Lower leg skin (tissue), 4 donors: ENCODE measurements at regions not wholly inside any gene's neighbourhood (a gene's known extent, or its start where the extent isn't known, plus 50 kb on each side); places are given as distances from the start of the nearest gene placed in this dataset.

ENCODE experiments used
- DNase-seq, 2 donors: peaks; one replicate each; pipeline ENCODE4 v3.0.0-alpha.2; 2019; ENCODE audit warnings: low spot score in 2 of 2
- H3K4me3 ChIP-seq: fragments of 200-600 bp; sonication (generic); 2 replicates; pipeline ENCODE4 v1.5.1; 2017; ENCODE audit warnings: mild to moderate bottlenecking, low read depth; ENCODE audit not compliant: poor library complexity, severe bottlenecking
- CTCF ChIP-seq, 3 donors: fragments of 450-650 bp; IDR thresholded peaks; one replicate each; pipeline ENCODE4 v1.5.1; 2016; ENCODE audit warnings: antibody characterized with exemption in 3 of 3, mild to moderate bottlenecking in 3 of 3, moderate library complexity in 2 of 3
- POLR2A ChIP-seq, 2 donors: fragments of 450-650 bp; IDR thresholded peaks; one replicate each; pipeline ENCODE4 v1.6.1; 2016 to 2017; ENCODE audit warnings: antibody characterized with exemption in 2 of 2, mild to moderate bottlenecking in 1 of 2, moderate library complexity in 1 of 2
- WGBS, 2 donors: methylation state at CpG; one replicate each; pipeline ENCODE4 v1.1.5; 2018; 5-methylcytosine and 5-hydroxymethylcytosine counted together
- intact Hi-C: fragments of 100-400 bp; cut with DNase I; formaldehyde crosslinking; loops from one replicate; pipeline ENCODE4 v1.15.0; 2023; ENCODE audit warnings: low total_unique reads

- intact Hi-C loops = loop anchor here (5.0 kb wide), 1 partner anchor 824 kb away; no protein-coding TSS in a partner anchor
- no peak for DNase-seq
- TF ChIP-seq CTCF (IDR thresholded peaks at IDR 0.05) (no peak), POLR2A (IDR thresholded peaks at IDR 0.05) (no peak)
- H3K4me3 ChIP-seq = no peak overlapping the region
- WGBS, 2 donors = 54 to 64% methylated on average over 4 of the region's 4 CpGs
Measured at GRCh38 chr2:145760781-145761649, 1241.1 kb upstream of the ZEB2 start.

GRCh38 chr2:145759228-145759915 is 1239.5 kb upstream of the ZEB2 start:
- no peak for TF ChIP-seq POLR2A (IDR thresholded peaks at IDR 0.05)
- no peak for TF ChIP-seq CTCF (IDR thresholded peaks at IDR 0.05)
- intact Hi-C loops = no loop called here
- DNase-seq = no peak
- 52 to 83% methylated on average over 3 of the region's 3 CpGs for WGBS, 2 donors
- H3K4me3 ChIP-seq = no peak overlapping the region

GRCh38 chr2:145757503-145758246 is 1237.8 kb upstream of the ZEB2 start:
- no peak overlapping the region for H3K4me3 ChIP-seq
- no peak for DNase-seq
- intact Hi-C loops = no loop called here
- TF ChIP-seq POLR2A (IDR thresholded peaks at IDR 0.05) = no peak
- TF ChIP-seq CTCF (IDR thresholded peaks at IDR 0.05) = no peak
- 71 to 74% methylated on average over 3 of the region's 3 CpGs for WGBS, 2 donors

GRCh38 chr2:145755019-145755837 is 1235.3 kb upstream of the ZEB2 start:
- H3K4me3 ChIP-seq = no peak overlapping the region
- WGBS, 2 donors = 83 to 88% methylated on average over 6 of the region's 6 CpGs
- TF ChIP-seq CTCF (IDR thresholded peaks at IDR 0.05) = no peak
- no peak for TF ChIP-seq POLR2A (IDR thresholded peaks at IDR 0.05)
- intact Hi-C loops = no loop called here
- no peak for DNase-seq

GRCh38 chr2:145753966-145754365 is 1234.0 kb upstream of the ZEB2 start:
- TF ChIP-seq CTCF (IDR thresholded peaks at IDR 0.05) (no peak), POLR2A (IDR thresholded peaks at IDR 0.05) (no peak)
- WGBS, 2 donors = 65 to 71% methylated on average over 3 of the region's 3 CpGs
- intact Hi-C loops = no loop called here
- no peak overlapping the region for H3K4me3 ChIP-seq
- no peak for DNase-seq
